Uterus (tissue), 3 donors: ENCODE measurements at regions not wholly inside any gene's neighbourhood (a gene's known extent, or its start where the extent isn't known, plus 50 kb on each side); places are given as distances from the start of the nearest gene placed in this dataset.
A peak's percentile ranks its signal among the peaks of the same experiment; 100 is the strongest.
"Not testable (repeated sequence)": the region's sequence is repeated elsewhere in the genome, so short reads cannot be mapped to it uniquely, and the experiment has no call there.

ENCODE experiments used
- DNase-seq, 2 donors: peaks; one replicate each; pipeline ENCODE4 v3.0.0-alpha.2; 2019 to 2020
- H3K27ac ChIP-seq, 2 donors: fragments of 200-600 bp; sonication (generic); 1 replicate in 1 of 2; 2 replicates in 1 of 2; pipeline ENCODE4 v1.5.1; 2016 to 2018
- H3K27me3 ChIP-seq, 2 donors: fragments of 200-600 bp; sonication (generic); one replicate each; pipeline ENCODE4 v1.5.1; 2018 to 2019; ENCODE audit warnings: control low read depth in 1 of 2
- H3K36me3 ChIP-seq, 2 donors: fragments of 200-600 bp; sonication (generic); one replicate each; pipeline ENCODE4 v1.5.1; 2019; ENCODE audit warnings: control low read depth in 1 of 2
- H3K4me1 ChIP-seq, 2 donors: fragments of 200-600 bp; sonication (generic); one replicate each; pipeline ENCODE4 v1.5.1; 2018 to 2019; ENCODE audit warnings: control low read depth in 1 of 2
- H3K4me3 ChIP-seq, 2 donors: fragments of 200-600 bp; sonication (generic); 1 replicate in 1 of 2; 2 replicates in 1 of 2; pipeline ENCODE4 v1.5.1; 2018 to 2019; ENCODE audit warnings: mild to moderate bottlenecking in 1 of 2
- H3K9me3 ChIP-seq, 2 donors: fragments of 200-600 bp; sonication (generic); one replicate each; pipeline ENCODE4 v1.5.1; 2019; ENCODE audit warnings: control low read depth in 1 of 2
- CTCF ChIP-seq, 4 experiments: fragments of 200-600 bp in 2 of 4; fragments of 450-650 bp in 2 of 4; sonication (generic) in 2 of 4; IDR thresholded peaks; one replicate each; pipeline ENCODE4 v1.5.1; 2016 to 2019; ENCODE audit warnings: antibody characterized with exemption in 4 of 4, mild to moderate bottlenecking in 2 of 4, moderate library complexity in 1 of 4
- POLR2A ChIP-seq, 2 donors: fragments of 450-650 bp; IDR thresholded peaks; one replicate each; pipeline ENCODE4 v1.6.1; 2016; ENCODE audit warnings: antibody characterized with exemption in 2 of 2, mild to moderate bottlenecking in 1 of 2, moderate library complexity in 1 of 2
- intact Hi-C: fragments of 100-400 bp; cut with DNase I; formaldehyde crosslinking; loops from one replicate; pipeline ENCODE4 v1.15.1; 2023; ENCODE audit warnings: low total_unique reads
- donor health status: DM: yes; HTN: yes; CAD: no.

- Histone ChIP-seq H3K9me3 (no peaks in the 10 kb centered on the region), H3K36me3 (no peaks in the 10 kb centered on the region), H3K27ac (no peak overlapping the region), H3K4me3 (no peak overlapping the region), H3K4me1 (no peaks in the 10 kb centered on the region), H3K27me3 (no peaks in the 10 kb centered on the region)
- peak in 1 of 2 donors; percentile 10 for DNase-seq
- no peak for TF ChIP-seq POLR2A (IDR thresholded peaks at IDR 0.05)
- no peak for TF ChIP-seq CTCF (IDR thresholded peaks at IDR 0.05)
- intact Hi-C loops, result no loop called here
Measured at GRCh38 chr11:69220561-69221051, 64.9 kb downstream of the SMIM38 start.

DNA sequence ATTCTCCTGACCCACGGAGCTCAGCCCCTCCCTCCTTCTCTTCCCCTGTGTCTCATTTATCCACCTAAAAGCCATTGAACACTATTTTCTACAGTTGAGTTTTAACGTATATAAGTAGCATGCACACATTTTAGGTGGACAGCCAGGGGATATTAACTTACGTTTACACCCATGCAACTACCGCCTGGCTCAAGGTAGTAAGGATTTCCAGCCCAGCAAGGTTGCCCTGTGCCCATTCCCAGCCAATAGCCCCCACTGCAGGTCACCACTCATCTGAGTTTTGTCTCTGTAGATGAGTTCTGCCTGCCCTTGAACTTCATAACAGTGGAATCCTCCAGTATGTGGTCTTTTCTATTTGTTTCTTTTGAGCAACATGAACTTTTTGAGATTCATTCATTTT is 65.4 kb downstream of the SMIM38 start:
- no peaks in the 10 kb centered on the region for H3K36me3 ChIP-seq
- intact Hi-C loops, result no loop called here
- H3K4me1 ChIP-seq, result no peaks in the 10 kb centered on the region
- H3K27ac ChIP-seq, result no peak overlapping the region
- H3K27me3 ChIP-seq, result no peaks in the 10 kb centered on the region
- TF ChIP-seq CTCF (IDR thresholded peaks at IDR 0.05) (no peak), POLR2A (IDR thresholded peaks at IDR 0.05) (no peak)
- no peaks in the 10 kb centered on the region for H3K9me3 ChIP-seq
- no peak for DNase-seq
- no peak overlapping the region for H3K4me3 ChIP-seq

DNA sequence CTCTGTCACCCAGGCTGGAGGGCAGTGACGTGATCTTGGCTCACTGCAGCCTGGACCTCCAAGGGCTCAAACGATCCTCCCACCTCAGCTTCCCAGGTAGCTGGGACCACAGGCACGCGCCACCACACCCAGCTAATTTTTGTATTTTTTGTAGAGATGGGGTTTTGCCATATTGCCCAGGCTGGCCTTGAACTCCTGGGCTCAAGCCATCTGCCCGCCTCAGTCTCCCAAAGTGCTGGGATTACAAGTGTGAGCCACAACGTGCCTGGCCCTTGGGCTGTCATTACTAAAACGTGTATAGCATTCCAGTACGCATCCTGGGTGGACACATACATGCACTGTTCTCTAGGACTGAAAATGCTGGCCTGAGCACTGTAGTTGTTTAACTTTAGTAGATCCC is 65.9 kb downstream of the SMIM38 start:
- H3K27ac ChIP-seq, H3K4me3 ChIP-seq, H3K36me3 ChIP-seq, DNase-seq, H3K9me3 ChIP-seq, H3K27me3 ChIP-seq, intact Hi-C loops, H3K4me1 ChIP-seq: not testable (repeated sequence)

GRCh38 chr11:69227271-69227670 is 66.7 kb upstream of the MYEOV start:
- Histone ChIP-seq H3K4me1 (no peaks in the 10 kb centered on the region), H3K36me3 (no peaks in the 10 kb centered on the region), H3K27ac (no peak overlapping the region), H3K27me3 (no peaks in the 10 kb centered on the region), H3K4me3 (no peak overlapping the region), H3K9me3 (no peaks in the 10 kb centered on the region)
- intact Hi-C loops, result no loop called here
- TF ChIP-seq POLR2A (IDR thresholded peaks at IDR 0.05) (no peak), CTCF (IDR thresholded peaks at IDR 0.05) (no peak)
- no peak for DNase-seq

DNA sequence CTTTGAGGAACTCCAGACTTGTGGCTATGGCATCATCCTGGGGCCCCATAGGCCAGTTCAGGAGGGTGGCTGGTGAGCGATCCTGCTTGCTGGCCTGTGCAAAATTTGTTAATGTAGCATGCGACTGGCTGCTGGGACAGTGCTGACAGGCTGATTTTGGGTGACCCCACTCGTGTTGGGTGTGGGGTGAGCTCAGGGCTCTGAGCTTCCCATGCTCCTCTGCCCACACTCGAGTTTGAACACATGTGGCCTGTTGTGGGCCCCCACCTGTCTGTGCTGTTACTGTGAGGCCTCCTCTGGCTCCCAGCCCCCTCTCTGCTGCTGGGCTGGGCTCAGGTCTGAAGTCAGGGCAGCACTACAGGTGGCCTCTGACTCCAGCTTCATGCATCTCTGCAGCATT is 64.4 kb upstream of the MYEOV start:
- intact Hi-C loops, result no loop called here
- no peak for TF ChIP-seq CTCF (IDR thresholded peaks at IDR 0.05)
- no peak for TF ChIP-seq POLR2A (IDR thresholded peaks at IDR 0.05)

GRCh38 chr11:69230856-69231425 is 63.0 kb upstream of the MYEOV start:
- no peak for DNase-seq
- no peak for TF ChIP-seq CTCF (IDR thresholded peaks at IDR 0.05)
- no peak for TF ChIP-seq POLR2A (IDR thresholded peaks at IDR 0.05)
- intact Hi-C loops, result no loop called here
- no peaks in the 10 kb centered on the region for H3K36me3 ChIP-seq
- no peak overlapping the region for H3K4me3 ChIP-seq
- no peaks in the 10 kb centered on the region for H3K4me1 ChIP-seq
- H3K27ac ChIP-seq, result no peak overlapping the region
- no peaks in the 10 kb centered on the region for H3K27me3 ChIP-seq
- H3K9me3 ChIP-seq, result no peaks in the 10 kb centered on the region

More for the DNA sequence above, 64.4 kb upstream of the MYEOV start:
- DNase-seq, result no peak
- no peak overlapping the region for H3K27ac ChIP-seq
- no peak overlapping the region for H3K4me3 ChIP-seq
- no peaks in the 10 kb centered on the region for H3K4me1 ChIP-seq
- H3K9me3 ChIP-seq, result no peaks in the 10 kb centered on the region
- H3K27me3 ChIP-seq, result no peaks in the 10 kb centered on the region
- no peaks in the 10 kb centered on the region for H3K36me3 ChIP-seq
